C4-2B (cell line): ENCODE measurements at regions not wholly inside any gene's neighbourhood (a gene's known extent, or its start where the extent isn't known, plus 50 kb on each side); places are given as distances from the start of the nearest gene placed in this dataset.

Source experiments
- H3K27ac ChIP-seq: fragments of 450-650 bp; 2 replicates; pipeline ENCODE4 v1.5.1; 2017
- ZFX ChIP-seq: fragments of 450-650 bp; IDR thresholded peaks from 2 replicates; pipeline ENCODE4 v1.6.1; 2017
- TF ChIP-seq, protein P1 (sequence below): fragments of 450-650 bp; conservative IDR thresholded peaks from 2 replicates; pipeline ENCODE4 v1.5.1; 2017; ENCODE audit warnings: mild to moderate bottlenecking

DNA sequence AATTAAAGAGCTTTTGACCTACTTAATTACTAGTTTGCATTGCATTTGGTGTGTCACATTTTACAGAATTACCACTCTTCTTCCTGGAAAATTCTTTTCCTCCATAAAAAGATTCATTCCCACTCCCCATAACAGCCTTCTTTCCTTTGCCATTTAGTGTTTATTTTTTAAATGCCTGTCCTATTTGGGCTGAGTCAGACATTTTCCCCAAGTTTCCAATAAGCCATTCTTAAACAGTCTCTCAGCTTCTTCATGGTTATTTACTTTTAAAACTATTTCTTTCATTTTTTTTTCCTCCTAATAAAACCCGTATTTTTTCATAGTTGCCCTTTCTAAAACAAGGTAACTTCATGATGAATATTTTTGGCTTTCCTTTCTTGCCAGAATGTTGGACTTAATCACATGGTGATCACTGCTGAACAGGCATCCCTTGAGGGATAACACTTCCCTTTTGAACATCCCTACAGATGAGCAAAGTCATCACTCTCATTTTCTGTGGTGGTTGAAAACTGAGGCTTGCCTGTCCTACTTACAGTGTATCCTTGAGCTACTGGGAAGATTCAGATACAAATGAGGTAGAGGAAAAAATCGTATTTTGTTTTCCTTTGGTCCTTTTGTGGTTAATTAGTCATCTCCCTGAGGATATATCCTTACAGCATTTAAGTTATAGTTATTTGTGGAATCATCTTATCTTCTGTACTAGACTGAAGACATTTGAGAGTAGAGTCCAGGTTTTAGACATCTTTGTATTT is 520.5 kb upstream of the NR3C2 start:
- no peak for TF ChIP-seq ZFX
- TF ChIP-seq, protein P1, sequence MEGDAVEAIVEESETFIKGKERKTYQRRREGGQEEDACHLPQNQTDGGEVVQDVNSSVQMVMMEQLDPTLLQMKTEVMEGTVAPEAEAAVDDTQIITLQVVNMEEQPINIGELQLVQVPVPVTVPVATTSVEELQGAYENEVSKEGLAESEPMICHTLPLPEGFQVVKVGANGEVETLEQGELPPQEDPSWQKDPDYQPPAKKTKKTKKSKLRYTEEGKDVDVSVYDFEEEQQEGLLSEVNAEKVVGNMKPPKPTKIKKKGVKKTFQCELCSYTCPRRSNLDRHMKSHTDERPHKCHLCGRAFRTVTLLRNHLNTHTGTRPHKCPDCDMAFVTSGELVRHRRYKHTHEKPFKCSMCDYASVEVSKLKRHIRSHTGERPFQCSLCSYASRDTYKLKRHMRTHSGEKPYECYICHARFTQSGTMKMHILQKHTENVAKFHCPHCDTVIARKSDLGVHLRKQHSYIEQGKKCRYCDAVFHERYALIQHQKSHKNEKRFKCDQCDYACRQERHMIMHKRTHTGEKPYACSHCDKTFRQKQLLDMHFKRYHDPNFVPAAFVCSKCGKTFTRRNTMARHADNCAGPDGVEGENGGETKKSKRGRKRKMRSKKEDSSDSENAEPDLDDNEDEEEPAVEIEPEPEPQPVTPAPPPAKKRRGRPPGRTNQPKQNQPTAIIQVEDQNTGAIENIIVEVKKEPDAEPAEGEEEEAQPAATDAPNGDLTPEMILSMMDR, result no peak
- H3K27ac ChIP-seq, result no peak overlapping the region

DNA sequence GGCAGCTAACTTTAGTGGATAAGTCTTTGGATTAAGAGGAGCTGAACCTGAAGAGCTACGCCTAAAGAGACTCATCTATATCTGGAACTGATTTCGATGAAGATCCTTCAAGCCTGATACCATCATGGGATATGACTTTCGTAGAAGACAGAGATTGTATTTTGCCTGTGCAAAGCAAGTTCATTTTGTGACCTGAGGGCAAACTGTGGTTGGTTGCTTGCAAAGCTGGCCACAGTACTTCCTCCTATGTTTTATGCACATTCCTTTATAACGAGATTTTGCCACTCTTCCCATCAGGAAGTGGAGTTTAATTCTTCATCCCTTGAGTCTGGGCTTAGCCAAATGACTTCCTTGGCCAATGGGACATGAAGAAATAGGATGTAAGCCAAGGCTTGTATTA is 519.3 kb upstream of the NR3C2 start:
- TF ChIP-seq ZFX, result no peak
- TF ChIP-seq, protein P1, result no peak
- no peak overlapping the region for H3K27ac ChIP-seq

DNA sequence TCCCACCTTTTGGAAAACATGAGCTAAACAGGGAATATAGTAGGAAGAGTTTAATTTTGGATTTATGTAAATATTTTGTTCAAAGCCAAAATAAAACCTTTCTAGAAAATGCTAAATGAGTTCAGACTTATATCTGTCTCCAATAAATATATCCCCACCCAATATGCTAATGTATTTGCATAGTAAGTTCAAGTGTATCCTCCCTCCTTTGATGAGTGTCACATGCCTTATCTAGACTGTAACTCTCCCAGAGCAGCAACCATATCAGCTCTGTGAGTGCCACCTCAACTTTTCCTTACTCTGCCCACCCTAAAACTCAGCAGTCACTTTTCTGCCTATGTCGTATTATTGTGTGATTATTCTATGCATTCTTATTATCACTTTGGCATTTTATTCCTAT is 516.1 kb upstream of the NR3C2 start:
- TF ChIP-seq, protein P1, result no peak
- no peak for TF ChIP-seq ZFX
- H3K27ac ChIP-seq, result no peak overlapping the region

DNA sequence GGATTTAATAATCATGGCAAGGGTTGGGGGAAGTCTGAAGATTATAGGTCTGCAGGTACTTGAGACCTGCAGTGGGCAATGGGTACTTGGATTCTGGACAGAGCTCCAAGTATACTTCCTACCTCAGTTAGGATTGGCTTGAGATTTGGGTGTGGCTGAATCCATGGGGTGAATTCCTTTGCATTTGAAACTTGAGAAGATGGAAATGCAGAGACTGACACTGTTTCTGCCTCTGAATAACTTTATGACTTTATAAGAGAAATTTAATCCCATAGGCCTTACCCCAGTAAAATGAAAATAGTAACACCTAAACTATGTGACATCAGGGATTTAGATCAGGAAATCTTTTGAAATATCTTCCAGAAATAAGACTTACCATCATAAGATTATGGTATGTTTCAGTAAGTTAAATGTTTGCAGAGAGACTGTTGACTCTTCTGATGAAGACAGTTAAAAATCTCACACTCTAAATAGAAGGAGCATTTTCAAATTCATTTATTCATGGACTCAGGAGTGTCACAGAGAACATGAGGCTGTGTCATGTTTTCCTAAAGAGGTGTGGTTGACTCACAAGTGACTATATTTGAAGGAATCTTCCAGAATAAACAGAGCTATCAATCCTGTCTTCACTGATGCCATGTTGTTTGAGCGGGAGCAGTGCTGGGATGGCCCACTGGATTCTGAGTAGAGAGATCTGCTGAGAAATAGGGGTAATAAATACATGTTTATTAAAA is 513.5 kb upstream of the NR3C2 start:
- no peak overlapping the region for H3K27ac ChIP-seq
- TF ChIP-seq, protein P1, result no peak
- no peak for TF ChIP-seq ZFX

DNA sequence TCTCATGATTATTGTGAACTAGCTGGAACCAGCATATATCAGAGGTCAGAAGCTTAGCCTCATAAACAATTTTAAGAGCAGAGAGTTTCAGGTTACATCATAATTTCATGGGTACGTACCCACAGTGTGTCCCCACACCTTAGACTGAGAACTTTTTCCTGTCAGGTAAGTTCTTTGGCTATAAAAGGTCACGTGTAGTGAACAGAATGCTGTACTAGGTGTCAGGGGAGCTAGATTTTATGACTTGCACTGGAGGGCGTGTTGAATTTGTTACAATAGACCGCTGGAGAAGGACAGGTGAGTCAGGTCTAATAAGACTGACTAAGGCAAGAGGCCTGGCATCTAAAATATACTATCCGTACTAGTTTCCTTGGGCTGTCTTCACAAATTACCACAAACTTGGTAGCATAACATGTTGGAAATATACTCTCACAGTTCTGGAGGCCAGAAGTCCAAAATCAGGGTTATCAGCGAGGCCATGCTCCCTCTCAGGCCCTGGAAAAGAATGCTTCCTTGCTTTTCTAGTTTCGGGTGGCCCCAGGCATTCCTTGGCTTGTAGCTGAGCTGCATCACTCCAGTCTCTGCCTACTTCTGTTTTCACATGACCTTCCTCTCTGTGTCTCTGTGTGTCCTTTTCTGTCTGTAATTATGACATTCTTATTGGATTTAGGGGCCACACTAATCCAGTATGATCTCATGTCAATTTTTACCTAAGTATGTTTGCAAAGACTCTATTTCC is 512.0 kb upstream of the NR3C2 start:
- H3K27ac ChIP-seq, result peak overlapping the region; percentile 53; the same call in 1 of the 2 replicates
- TF ChIP-seq, protein P1, result no peak
- no peak for TF ChIP-seq ZFX

DNA sequence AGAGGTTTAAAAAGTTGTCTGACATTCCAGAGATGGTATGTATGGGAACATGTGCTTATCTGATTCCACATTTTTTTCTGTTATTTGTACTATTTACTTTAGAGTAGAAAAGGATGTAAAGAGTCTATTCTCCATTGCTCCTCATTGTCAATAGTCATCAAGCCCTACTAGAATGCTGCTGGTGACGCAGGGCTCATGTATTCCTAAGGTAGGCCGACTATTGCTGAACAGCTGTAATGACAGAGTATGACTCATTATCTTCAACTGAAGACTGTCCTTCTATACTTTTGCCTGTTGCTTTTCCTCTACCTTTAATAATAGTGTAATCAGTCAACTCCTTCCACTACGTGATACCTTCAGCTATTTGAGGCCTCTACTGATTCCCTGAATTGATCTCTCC is 509.1 kb upstream of the NR3C2 start:
- no peak for TF ChIP-seq ZFX
- TF ChIP-seq, protein P1, result no peak
- no peak overlapping the region for H3K27ac ChIP-seq

DNA sequence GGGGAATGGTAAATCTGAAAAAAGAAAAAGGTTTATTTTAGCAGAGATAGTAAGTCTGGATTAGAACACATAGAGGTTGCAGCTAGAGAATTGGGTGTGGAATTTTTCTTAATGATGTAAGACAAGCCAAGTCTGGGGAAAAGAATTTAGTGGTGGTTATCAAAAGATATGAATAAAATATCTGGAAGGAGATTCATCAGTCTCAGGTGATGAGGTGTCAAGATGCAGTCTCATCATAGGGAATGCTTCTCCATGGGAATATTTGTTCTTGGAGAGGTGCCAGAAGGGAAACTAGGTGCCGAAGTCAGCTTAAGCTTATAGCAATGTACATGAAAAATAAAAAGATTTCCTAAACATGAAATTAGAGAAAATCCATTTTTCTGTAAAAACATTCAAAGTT is 504.1 kb upstream of the NR3C2 start:
- no peak for TF ChIP-seq ZFX
- TF ChIP-seq, protein P1, result no peak
- no peak overlapping the region for H3K27ac ChIP-seq
